ENCODE measurements at regions not wholly inside any gene's neighbourhood (a gene's known extent, or its start where the extent isn't known, plus 50 kb on each side); places are given as distances from the start of the nearest gene placed in this dataset.
A peak's percentile ranks its signal among the peaks of the same experiment; 100 is the strongest.

- DNase-seq, result peak in 1 of 2 experiments; percentile 26
Observed at GRCh38 chr13:29713839-29714238, 118.4 kb upstream of the SLC7A1 start.

- DNase-seq, result no peak
Observed at GRCh38 chr13:29711776-29712175, 116.3 kb upstream of the SLC7A1 start.

GRCh38 chr13:29710511-29710910, 115.0 kb upstream of the SLC7A1 start:
- no peak for DNase-seq

- DNase-seq, result no peak
Observed at GRCh38 chr13:29709407-29710069, 114.0 kb upstream of the SLC7A1 start.

- peak; percentile 57 to 65 for DNase-seq
Observed at GRCh38 chr13:29707876-29708543, 112.5 kb upstream of the SLC7A1 start.

- no peak for DNase-seq
Observed at GRCh38 chr13:29706923-29707322, 111.4 kb upstream of the SLC7A1 start.

GRCh38 chr13:29704648-29705047, 109.2 kb upstream of the SLC7A1 start:
- no peak for DNase-seq

GRCh38 chr13:29703421-29703820, 107.9 kb upstream of the SLC7A1 start:
- no peak for DNase-seq

GRCh38 chr13:29702912-29703351, 107.4 kb upstream of the SLC7A1 start:
- DNase-seq, result no peak

- DNase-seq, result no peak
Observed at GRCh38 chr13:29698106-29698505, 102.6 kb upstream of the SLC7A1 start.

GRCh38 chr13:29696606-29697005, 101.1 kb upstream of the SLC7A1 start:
- DNase-seq, result no peak

GRCh38 chr13:29693275-29693945, 97.9 kb upstream of the SLC7A1 start:
- no peak for DNase-seq

- no peak for DNase-seq
Observed at GRCh38 chr13:29689548-29689947, 94.1 kb upstream of the SLC7A1 start.

- no peak for DNase-seq
Observed at GRCh38 chr13:29688193-29688592, 92.7 kb upstream of the SLC7A1 start.

GRCh38 chr13:29684441-29684840, 89.0 kb upstream of the SLC7A1 start:
- no peak for DNase-seq

GRCh38 chr13:29683041-29683440, 87.6 kb upstream of the SLC7A1 start:
- no peak for DNase-seq

- no peak for DNase-seq
Observed at GRCh38 chr13:29681864-29682263, 86.4 kb upstream of the SLC7A1 start.

- DNase-seq, result no peak
Observed at GRCh38 chr13:29679396-29680053, 84.0 kb upstream of the SLC7A1 start.

GRCh38 chr13:29677627-29678026, 82.1 kb upstream of the SLC7A1 start:
- DNase-seq, result no peak

- DNase-seq, result no peak
Observed at GRCh38 chr13:29676941-29677452, 81.5 kb upstream of the SLC7A1 start.

GRCh38 chr13:29676535-29676934, 81.0 kb upstream of the SLC7A1 start:
- DNase-seq, result no peak

- no peak for DNase-seq
Observed at GRCh38 chr13:29674532-29674931, 79.0 kb upstream of the SLC7A1 start.

- DNase-seq, result no peak
Observed at GRCh38 chr13:29664591-29664990, 69.1 kb upstream of the SLC7A1 start.
